HEK293 (cell line): ENCODE measurements at regions not wholly inside any gene's neighbourhood (a gene's known extent, or its start where the extent isn't known, plus 50 kb on each side); places are given as distances from the start of the nearest gene placed in this dataset.

ENCODE experiments used
- SALL2 ChIP-seq: fragments of 450-650 bp; formaldehyde crosslinking; IDR thresholded peaks from 2 replicates; pipeline ENCODE4 v1.5.0; 2017; ENCODE audit warnings: missing biosample characterization, mild to moderate bottlenecking, missing genetic modification characterization, borderline replicate concordance
- TCF7L2 ChIP-seq: IDR thresholded peaks from 2 replicates; pipeline ENCODE4 v1.6.1; 2011; ENCODE audit warnings: low read depth, mild to moderate bottlenecking, inconsistent platforms, low read length, moderate library complexity, borderline replicate concordance
- ZNF157 ChIP-seq: fragments of 450-650 bp; formaldehyde crosslinking; IDR thresholded peaks from 2 replicates; pipeline ENCODE4 v1.5.1; 2016; ENCODE audit warnings: missing biosample characterization, missing genetic modification characterization
- ZNF335 ChIP-seq: fragments of 450-650 bp; formaldehyde crosslinking; conservative IDR thresholded peaks from 2 replicates; pipeline ENCODE4 v1.5.1; 2016; ENCODE audit warnings: missing biosample characterization, missing genetic modification characterization
- ZNF529 ChIP-seq: fragments of 450-650 bp; formaldehyde crosslinking; IDR thresholded peaks from 2 replicates; pipeline ENCODE4 v1.5.1; 2017; ENCODE audit warnings: missing genetic modification characterization, missing biosample characterization; ENCODE audit not compliant: insufficient replicate concordance
- ZNF624 ChIP-seq: fragments of 450-650 bp; formaldehyde crosslinking; IDR thresholded peaks from 2 replicates; pipeline ENCODE4 v1.5.1; 2017; ENCODE audit warnings: missing biosample characterization, missing genetic modification characterization
- ZNF670 ChIP-seq: fragments of 450-650 bp; formaldehyde crosslinking; IDR thresholded peaks from 2 replicates; pipeline ENCODE4 v1.5.1; 2016; ENCODE audit warnings: missing biosample characterization, missing genetic modification characterization, low read depth
- ZNF701 ChIP-seq: fragments of 450-650 bp; formaldehyde crosslinking; IDR thresholded peaks from 2 replicates; pipeline ENCODE4 v1.5.1; 2016; ENCODE audit warnings: missing biosample characterization, missing genetic modification characterization
- ZNF791 ChIP-seq: fragments of 450-650 bp; formaldehyde crosslinking; IDR thresholded peaks from 2 replicates; pipeline ENCODE4 v1.5.1; 2016; ENCODE audit warnings: missing biosample characterization, missing genetic modification characterization
- TF ChIP-seq, protein P1 (sequence below): fragments of 450-650 bp; formaldehyde crosslinking; IDR thresholded peaks from 2 replicates; pipeline ENCODE4 v1.5.1; 2016; ENCODE audit warnings: missing biosample characterization, missing genetic modification characterization
- TF ChIP-seq, protein P2 (sequence below): fragments of 450-650 bp; formaldehyde crosslinking; IDR thresholded peaks from 2 replicates; pipeline ENCODE4 v1.5.1; 2016; ENCODE audit warnings: missing biosample characterization, missing genetic modification characterization, low read depth

DNA sequence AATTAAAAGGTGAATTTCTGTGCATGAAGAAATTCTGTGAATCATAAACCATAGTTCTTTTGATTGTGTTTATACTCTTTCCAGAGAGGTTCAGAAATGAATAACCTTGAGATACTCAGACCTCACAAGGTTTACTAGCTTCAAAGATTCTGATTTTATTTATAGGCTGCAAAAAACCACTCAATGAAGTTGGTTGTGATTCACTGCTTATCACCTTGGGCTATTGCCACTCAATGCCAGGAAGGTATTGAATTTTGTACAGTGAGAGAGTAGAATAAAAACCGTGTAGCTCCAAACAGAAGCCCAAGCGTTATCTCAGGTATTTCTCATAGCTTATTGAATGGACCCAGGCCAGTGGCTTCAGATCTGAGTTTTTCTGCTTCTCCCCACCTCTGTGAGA lies 118.7 kb downstream of the FHIP1A start:
- TF ChIP-seq, protein P1, sequence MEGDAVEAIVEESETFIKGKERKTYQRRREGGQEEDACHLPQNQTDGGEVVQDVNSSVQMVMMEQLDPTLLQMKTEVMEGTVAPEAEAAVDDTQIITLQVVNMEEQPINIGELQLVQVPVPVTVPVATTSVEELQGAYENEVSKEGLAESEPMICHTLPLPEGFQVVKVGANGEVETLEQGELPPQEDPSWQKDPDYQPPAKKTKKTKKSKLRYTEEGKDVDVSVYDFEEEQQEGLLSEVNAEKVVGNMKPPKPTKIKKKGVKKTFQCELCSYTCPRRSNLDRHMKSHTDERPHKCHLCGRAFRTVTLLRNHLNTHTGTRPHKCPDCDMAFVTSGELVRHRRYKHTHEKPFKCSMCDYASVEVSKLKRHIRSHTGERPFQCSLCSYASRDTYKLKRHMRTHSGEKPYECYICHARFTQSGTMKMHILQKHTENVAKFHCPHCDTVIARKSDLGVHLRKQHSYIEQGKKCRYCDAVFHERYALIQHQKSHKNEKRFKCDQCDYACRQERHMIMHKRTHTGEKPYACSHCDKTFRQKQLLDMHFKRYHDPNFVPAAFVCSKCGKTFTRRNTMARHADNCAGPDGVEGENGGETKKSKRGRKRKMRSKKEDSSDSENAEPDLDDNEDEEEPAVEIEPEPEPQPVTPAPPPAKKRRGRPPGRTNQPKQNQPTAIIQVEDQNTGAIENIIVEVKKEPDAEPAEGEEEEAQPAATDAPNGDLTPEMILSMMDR (tag by site-specific recombination): no peak
- TF ChIP-seq ZNF701 (tag by site-specific recombination) (no peak), ZNF670 (tag by site-specific recombination) (no peak), SALL2 (tag by site-specific recombination) (no peak), ZNF624 (tag by site-specific recombination) (no peak), ZNF529 (tag by site-specific recombination) (no peak), ZNF335 (tag by site-specific recombination) (no peak), ZNF791 (tag by site-specific recombination) (no peak), ZNF157 (no peak), TCF7L2 (no peak)
- TF ChIP-seq, protein P2, sequence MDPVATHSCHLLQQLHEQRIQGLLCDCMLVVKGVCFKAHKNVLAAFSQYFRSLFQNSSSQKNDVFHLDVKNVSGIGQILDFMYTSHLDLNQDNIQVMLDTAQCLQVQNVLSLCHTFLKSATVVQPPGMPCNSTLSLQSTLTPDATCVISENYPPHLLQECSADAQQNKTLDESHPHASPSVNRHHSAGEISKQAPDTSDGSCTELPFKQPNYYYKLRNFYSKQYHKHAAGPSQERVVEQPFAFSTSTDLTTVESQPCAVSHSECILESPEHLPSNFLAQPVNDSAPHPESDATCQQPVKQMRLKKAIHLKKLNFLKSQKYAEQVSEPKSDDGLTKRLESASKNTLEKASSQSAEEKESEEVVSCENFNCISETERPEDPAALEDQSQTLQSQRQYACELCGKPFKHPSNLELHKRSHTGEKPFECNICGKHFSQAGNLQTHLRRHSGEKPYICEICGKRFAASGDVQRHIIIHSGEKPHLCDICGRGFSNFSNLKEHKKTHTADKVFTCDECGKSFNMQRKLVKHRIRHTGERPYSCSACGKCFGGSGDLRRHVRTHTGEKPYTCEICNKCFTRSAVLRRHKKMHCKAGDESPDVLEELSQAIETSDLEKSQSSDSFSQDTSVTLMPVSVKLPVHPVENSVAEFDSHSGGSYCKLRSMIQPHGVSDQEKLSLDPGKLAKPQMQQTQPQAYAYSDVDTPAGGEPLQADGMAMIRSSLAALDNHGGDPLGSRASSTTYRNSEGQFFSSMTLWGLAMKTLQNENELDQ (tag by site-specific recombination): no peak
